MM.1S (cell line): ENCODE measurements at regions not wholly inside any gene's neighbourhood (a gene's known extent, or its start where the extent isn't known, plus 50 kb on each side); places are given as distances from the start of the nearest gene placed in this dataset.

Experiments
- EZH2phosphoT487 ChIP-seq: fragments of 300-600 bp; sonication (generic); IDR thresholded peaks from 2 replicates; pipeline ENCODE4 v1.6.1; 2018; ENCODE audit warnings: antibody characterized with exemption, low read length
- TF ChIP-seq, protein P1 (sequence below): fragments of 300-600 bp; sonication (generic); IDR thresholded peaks from 2 replicates; pipeline ENCODE4 v1.5.1; 2016; ENCODE audit warnings: antibody characterized with exemption, low read length, mixed read lengths

DNA sequence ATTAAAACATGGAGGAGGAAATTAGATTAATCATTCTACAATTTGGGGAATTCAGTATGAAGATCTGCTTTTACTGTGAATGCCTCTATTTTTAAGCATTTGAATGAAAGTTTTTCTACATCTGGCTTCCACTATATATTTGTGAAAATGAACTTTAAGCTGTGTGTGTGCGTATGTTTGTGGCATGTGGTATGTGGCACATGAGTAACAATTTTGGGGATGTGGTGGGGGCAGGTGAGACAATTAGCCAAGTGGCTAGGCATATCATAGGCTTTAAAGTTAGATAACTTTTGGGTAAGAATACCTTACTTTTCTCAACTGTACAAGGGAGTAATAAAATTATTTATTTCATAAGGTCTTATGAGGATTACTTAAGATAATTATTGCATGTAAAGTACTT, 81.5 kb downstream of the ZNF22 start:
- TF ChIP-seq, protein P1, sequence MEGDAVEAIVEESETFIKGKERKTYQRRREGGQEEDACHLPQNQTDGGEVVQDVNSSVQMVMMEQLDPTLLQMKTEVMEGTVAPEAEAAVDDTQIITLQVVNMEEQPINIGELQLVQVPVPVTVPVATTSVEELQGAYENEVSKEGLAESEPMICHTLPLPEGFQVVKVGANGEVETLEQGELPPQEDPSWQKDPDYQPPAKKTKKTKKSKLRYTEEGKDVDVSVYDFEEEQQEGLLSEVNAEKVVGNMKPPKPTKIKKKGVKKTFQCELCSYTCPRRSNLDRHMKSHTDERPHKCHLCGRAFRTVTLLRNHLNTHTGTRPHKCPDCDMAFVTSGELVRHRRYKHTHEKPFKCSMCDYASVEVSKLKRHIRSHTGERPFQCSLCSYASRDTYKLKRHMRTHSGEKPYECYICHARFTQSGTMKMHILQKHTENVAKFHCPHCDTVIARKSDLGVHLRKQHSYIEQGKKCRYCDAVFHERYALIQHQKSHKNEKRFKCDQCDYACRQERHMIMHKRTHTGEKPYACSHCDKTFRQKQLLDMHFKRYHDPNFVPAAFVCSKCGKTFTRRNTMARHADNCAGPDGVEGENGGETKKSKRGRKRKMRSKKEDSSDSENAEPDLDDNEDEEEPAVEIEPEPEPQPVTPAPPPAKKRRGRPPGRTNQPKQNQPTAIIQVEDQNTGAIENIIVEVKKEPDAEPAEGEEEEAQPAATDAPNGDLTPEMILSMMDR: no peak
- no peak for TF ChIP-seq EZH2phosphoT487
